ENCODE measurements at regions not wholly inside any gene's neighbourhood (a gene's known extent, or its start where the extent isn't known, plus 50 kb on each side); places are given as distances from the start of the nearest gene placed in this dataset.

- intact Hi-C loops (cut with micrococcal nuclease; ENCODE audit: unreplicated experiment) (no loop called here), in situ Hi-C loops (cut with HindIII; ENCODE audit: low pct_unique_long_range_greater_than_20kb, low sequenced_read_pairs) (no loop called here)
- Histone ChIP-seq H3K9me3 (ENCODE audit: control insufficient read depth, insufficient read depth, low read depth, low read length) (no peaks in the 10 kb centered on the region), H3K27ac (ENCODE audit: low read length) (no peak overlapping the region), H3K4me3 (ENCODE audit: low read depth in 2 of 2, low read length in 2 of 2) (no peak overlapping the region), H3K27me3 (ENCODE audit: control insufficient read depth, insufficient read depth, low read length) (no peaks in the 10 kb centered on the region), H3K36me3 (ENCODE audit: control insufficient read depth, insufficient read depth, low read length) (no peaks in the 10 kb centered on the region), H3K4me1 (ENCODE audit: control insufficient read depth, insufficient read depth, low read length) (no peaks in the 10 kb centered on the region)
- TF ChIP-seq TCF7L2 (IDR thresholded peaks at IDR 0.05; ENCODE audit: low read depth, low read length) (no peak), REST (IDR thresholded peaks at IDR 0.05; ENCODE audit: insufficient read depth in 1 of 2, low read depth in 2 of 2, low read length in 1 of 2) (no peak), CTCF (IDR thresholded peaks at IDR 0.05) (no peak), SIN3A (IDR thresholded peaks at IDR 0.05; ENCODE audit: borderline replicate concordance, insufficient read depth, low read depth, low read length) (no peak), POLR2AphosphoS5 (IDR thresholded peaks at IDR 0.05; ENCODE audit: low read depth, low read length) (no peak)
- DNase-seq (ENCODE audit: low read depth, low spot score) (no peak), ATAC-seq (no peak)
- BruUV-seq (replicated peaks), result no TSS peak
- ChIA-PET POLR2A (no interaction called here), CTCF (no interaction called here)
Observed at GRCh38 chr3:20322085-20322484, 136.1 kb upstream of the SGO1 start.

GRCh38 chr3:20321391-20322047 is 135.5 kb upstream of the SGO1 start:
- intact Hi-C loops (cut with micrococcal nuclease; ENCODE audit: unreplicated experiment) (no loop called here), in situ Hi-C loops (cut with HindIII; ENCODE audit: low pct_unique_long_range_greater_than_20kb, low sequenced_read_pairs) (no loop called here)
- no TSS peak for BruUV-seq (replicated peaks)
- Histone ChIP-seq H3K36me3 (ENCODE audit: control insufficient read depth, insufficient read depth, low read length) (no peaks in the 10 kb centered on the region), H3K4me3 (ENCODE audit: low read depth in 2 of 2, low read length in 2 of 2) (no peak overlapping the region), H3K27me3 (ENCODE audit: control insufficient read depth, insufficient read depth, low read length) (no peaks in the 10 kb centered on the region), H3K27ac (ENCODE audit: low read length) (no peak overlapping the region), H3K4me1 (ENCODE audit: control insufficient read depth, insufficient read depth, low read length) (no peaks in the 10 kb centered on the region), H3K9me3 (ENCODE audit: control insufficient read depth, insufficient read depth, low read depth, low read length) (no peaks in the 10 kb centered on the region)
- ChIA-PET CTCF (no interaction called here), POLR2A (no interaction called here)
- no peak for DNase-seq (ENCODE audit: low read depth, low spot score)
- no peak for TF ChIP-seq SIN3A (IDR thresholded peaks at IDR 0.05; ENCODE audit: borderline replicate concordance, insufficient read depth, low read depth, low read length)
- TF ChIP-seq REST (IDR thresholded peaks at IDR 0.05; ENCODE audit: insufficient read depth in 1 of 2, low read depth in 2 of 2, low read length in 1 of 2), result no peak
- no peak for TF ChIP-seq POLR2AphosphoS5 (IDR thresholded peaks at IDR 0.05; ENCODE audit: low read depth, low read length)
- TF ChIP-seq TCF7L2 (IDR thresholded peaks at IDR 0.05; ENCODE audit: low read depth, low read length), result no peak
- no peak for TF ChIP-seq CTCF (IDR thresholded peaks at IDR 0.05)
- no peak for ATAC-seq

All from Panc1 (cell line).